SK-N-MC (cell line): ENCODE measurements at regions not wholly inside any gene's neighbourhood (a gene's known extent, or its start where the extent isn't known, plus 50 kb on each side); places are given as distances from the start of the nearest gene placed in this dataset.

Source experiments
- EZH2 ChIP-seq: fragments of 200-600 bp; sonication (generic); IDR thresholded peaks from one replicate; pipeline ENCODE4 v1.6.1; 2017; ENCODE audit warnings: antibody characterized with exemption
- POLR2AphosphoS5 ChIP-seq: IDR thresholded peaks from 2 replicates; pipeline ENCODE4 v1.6.1; 2012; ENCODE audit warnings: mild to moderate bottlenecking, low read depth, low read length, borderline replicate concordance

- no peak for TF ChIP-seq POLR2AphosphoS5
- TF ChIP-seq EZH2, result no peak
These were observed 87.3 kb downstream of the SLC41A2 start for GRCh38 chr12:104870797-104871196.
